HAP-1 (cell line): ENCODE measurements at regions not wholly inside any gene's neighbourhood (a gene's known extent, or its start where the extent isn't known, plus 50 kb on each side); places are given as distances from the start of the nearest gene placed in this dataset.

Experiments used
- DNase-seq, 2 experiments: peaks; one replicate each; pipeline ENCODE4 v3.0.0-alpha.2; 2016 to 2020; ENCODE audit warnings: low spot score in 2 of 2
- H3K27me3 ChIP-seq: fragments of 250-450 bp; sonication (Bioruptor Pico); 2 replicates; pipeline ENCODE4 v1.5.1; 2020; ENCODE audit warnings: low read depth, mild to moderate bottlenecking, moderate library complexity
- H3K36me3 ChIP-seq: fragments of 250-450 bp; sonication (Bioruptor Pico); replicated peaks from 2 replicates; pipeline ENCODE4 v1.5.1; 2020; ENCODE audit warnings: mild to moderate bottlenecking
- H3K4me1 ChIP-seq: fragments of 250-450 bp; sonication (Bioruptor Pico); 2 replicates; pipeline ENCODE4 v1.5.1; 2020; ENCODE audit warnings: mild to moderate bottlenecking
- H3K4me3 ChIP-seq: fragments of 250-450 bp; sonication (Bioruptor Pico); 2 replicates; pipeline ENCODE4 v1.5.1; 2020; ENCODE audit warnings: mild to moderate bottlenecking, moderate library complexity
- H3K9me3 ChIP-seq: fragments of 250-450 bp; sonication (Bioruptor Pico); 2 replicates; pipeline ENCODE4 v1.5.1; 2020; ENCODE audit warnings: mild to moderate bottlenecking, moderate library complexity
- in situ Hi-C: fragments of 300-500 bp; cut with MboI; formaldehyde crosslinking; loops from 3 replicates; pipeline ENCODE4 v1.14.3; 2020; ENCODE audit warnings: low sequenced_read_pairs, inconsistent platforms, mixed read lengths

DNA sequence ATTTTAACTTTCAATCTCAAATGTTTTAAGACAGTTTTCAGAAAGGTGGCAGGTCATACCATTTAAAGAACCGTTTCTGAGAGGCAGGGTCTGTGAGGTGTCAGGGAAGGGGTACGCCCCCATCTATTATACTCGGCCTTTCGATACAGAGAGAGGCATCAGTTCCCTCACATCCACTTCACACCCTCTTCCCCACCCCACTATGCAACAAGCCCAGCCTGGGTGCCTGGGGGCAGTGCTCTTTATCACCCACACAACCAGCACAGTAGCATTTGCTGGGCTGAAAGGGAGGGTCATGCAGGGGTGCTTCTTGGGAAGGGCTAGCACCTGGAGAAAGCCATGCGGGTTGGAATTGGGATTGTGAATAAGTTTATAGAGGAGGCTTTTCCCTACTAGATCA, 56.0 kb upstream of the KCNMB2 start:
- no peaks in the 10 kb centered on the region for H3K9me3 ChIP-seq
- in situ Hi-C loops = no loop called here
- no peaks in the 10 kb centered on the region for H3K36me3 ChIP-seq
- no peaks in the 10 kb centered on the region for H3K4me1 ChIP-seq
- H3K27me3 ChIP-seq = no peaks in the 10 kb centered on the region
- no peak overlapping the region for H3K4me3 ChIP-seq
- no peak for DNase-seq

DNA sequence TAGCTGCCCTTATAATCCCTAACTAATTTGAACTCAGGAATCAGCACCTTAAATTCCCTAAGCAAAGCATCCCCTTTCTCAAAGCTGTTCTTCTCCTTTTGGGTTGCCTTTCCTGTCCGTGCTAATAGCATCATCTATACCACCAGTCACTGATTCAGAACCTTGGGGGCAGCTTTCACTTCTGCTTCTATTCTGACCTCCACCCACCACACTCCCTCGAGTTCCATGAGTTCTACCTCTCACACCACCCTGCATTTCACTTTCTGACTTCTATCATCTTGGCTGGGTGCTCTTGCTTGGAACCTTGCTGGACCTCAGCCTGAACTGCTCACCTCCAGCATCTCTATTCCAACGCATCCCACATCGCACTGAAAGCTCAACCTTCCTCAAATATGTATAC, 55.4 kb upstream of the KCNMB2 start:
- H3K36me3 ChIP-seq = no peaks in the 10 kb centered on the region
- no peaks in the 10 kb centered on the region for H3K27me3 ChIP-seq
- H3K4me1 ChIP-seq = no peaks in the 10 kb centered on the region
- no peak overlapping the region for H3K4me3 ChIP-seq
- in situ Hi-C loops = no loop called here
- no peak for DNase-seq
- no peaks in the 10 kb centered on the region for H3K9me3 ChIP-seq

DNA sequence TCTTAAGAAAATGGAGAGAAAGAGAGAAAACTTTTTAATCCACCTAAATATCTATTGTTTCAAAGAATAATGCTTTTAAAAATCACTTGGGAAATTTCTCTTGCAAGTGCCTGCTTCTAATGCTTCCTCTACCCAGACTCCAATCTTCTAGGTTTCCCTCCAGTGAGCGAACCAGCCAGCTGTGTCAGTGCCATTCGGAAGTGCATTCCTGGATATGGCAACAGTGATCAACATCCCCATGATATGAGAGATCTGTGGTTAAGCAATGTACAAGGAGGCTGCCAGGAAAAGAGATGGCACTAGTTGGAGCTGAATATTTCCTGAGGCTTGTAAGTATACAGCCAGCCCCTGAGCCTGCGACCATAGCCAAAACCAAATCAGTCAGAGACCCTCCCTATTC, 53.3 kb upstream of the KCNMB2 start:
- DNase-seq = no peak
- Histone ChIP-seq H3K4me3 (no peak overlapping the region), H3K4me1 (no peaks in the 10 kb centered on the region), H3K27me3 (no peaks in the 10 kb centered on the region), H3K9me3 (no peaks in the 10 kb centered on the region), H3K36me3 (no peaks in the 10 kb centered on the region)
- in situ Hi-C loops = no loop called here

DNA sequence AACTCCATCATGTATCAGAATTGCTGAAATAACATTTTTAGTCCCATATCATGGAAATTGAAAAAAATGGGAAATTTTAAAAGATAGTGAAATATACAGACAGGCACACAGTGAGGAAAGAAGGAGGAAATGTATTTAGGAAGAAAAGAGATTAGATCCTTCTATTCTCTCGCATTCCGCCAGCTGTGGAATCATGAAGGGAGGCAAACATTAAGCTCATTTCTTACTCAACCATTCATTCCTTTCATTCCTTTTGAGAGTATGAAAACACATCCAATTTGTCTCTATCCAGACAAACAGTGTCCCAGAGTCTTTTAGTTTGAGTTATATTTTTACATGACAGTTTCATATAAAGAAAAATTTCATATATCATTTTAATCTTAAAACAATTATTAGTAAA, 52.5 kb upstream of the KCNMB2 start:
- in situ Hi-C loops = no loop called here
- no peaks in the 10 kb centered on the region for H3K27me3 ChIP-seq
- DNase-seq = no peak
- H3K4me3 ChIP-seq = no peak overlapping the region
- no peaks in the 10 kb centered on the region for H3K9me3 ChIP-seq
- no peaks in the 10 kb centered on the region for H3K4me1 ChIP-seq
- H3K36me3 ChIP-seq = no peaks in the 10 kb centered on the region

DNA sequence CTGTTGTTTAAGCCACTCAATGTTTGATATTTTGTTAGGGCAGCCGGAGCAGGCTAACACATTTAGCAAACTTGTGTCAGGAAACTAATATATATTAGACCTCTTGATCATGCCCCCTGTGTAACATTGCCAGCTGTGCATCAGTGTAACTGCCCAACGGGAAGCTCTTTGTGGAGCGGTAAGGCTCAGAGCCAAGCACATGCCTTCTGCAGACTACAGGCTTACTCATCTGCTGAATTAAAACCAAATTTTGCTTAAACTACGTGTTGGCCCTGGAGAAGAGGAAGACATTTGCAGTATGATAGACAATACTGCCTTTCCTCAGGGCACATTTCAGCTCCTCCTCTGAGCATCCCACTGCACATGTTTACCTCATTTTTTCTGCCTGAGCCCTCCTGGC, 50.5 kb upstream of the KCNMB2 start:
- DNase-seq = no peak
- no peaks in the 10 kb centered on the region for H3K9me3 ChIP-seq
- no peaks in the 10 kb centered on the region for H3K36me3 ChIP-seq
- in situ Hi-C loops = no loop called here
- no peaks in the 10 kb centered on the region for H3K27me3 ChIP-seq
- no peak overlapping the region for H3K4me3 ChIP-seq
- H3K4me1 ChIP-seq = no peaks in the 10 kb centered on the region
